HFFc6 (cell line): ENCODE measurements at regions not wholly inside any gene's neighbourhood (a gene's known extent, or its start where the extent isn't known, plus 50 kb on each side); places are given as distances from the start of the nearest gene placed in this dataset.
"Not testable (repeated sequence)": the region's sequence is repeated elsewhere in the genome, so short reads cannot be mapped to it uniquely, and the experiment has no call there.

ENCODE experiments used
- DNase-seq: peaks from one replicate; pipeline ENCODE4 v3.0.0-alpha.2; 2018
- H3K27ac Mint-ChIP-seq: 2 replicates; pipeline ENCODE4 v1.8.0; 2020; ENCODE audit warnings: mild to moderate bottlenecking, mixed read lengths
- H3K27me3 Mint-ChIP-seq: 2 replicates; pipeline ENCODE4 v1.8.0; 2021; ENCODE audit warnings: mild to moderate bottlenecking, moderate library complexity, mixed read lengths; ENCODE audit not compliant: insufficient read depth
- H3K36me3 Mint-ChIP-seq: 2 replicates; pipeline ENCODE4 v1.8.0; 2021; ENCODE audit warnings: low read depth, mixed read lengths
- H3K4me1 Mint-ChIP-seq: 2 replicates; pipeline ENCODE4 v1.8.0; 2020; ENCODE audit warnings: low read depth, mixed read lengths
- H3K4me3 Mint-ChIP-seq: 2 replicates; pipeline ENCODE4 v1.8.0; 2020; ENCODE audit warnings: mild to moderate bottlenecking, moderate library complexity, mixed read lengths
- H3K9me3 Mint-ChIP-seq: 2 replicates; pipeline ENCODE4 v1.8.0; 2020; ENCODE audit warnings: mild to moderate bottlenecking, mixed read lengths
- CTCF ChIP-seq: fragments of 200-600 bp; sonication (generic); IDR thresholded peaks from 2 replicates; pipeline ENCODE4 v1.5.0; 2021; ENCODE audit warnings: antibody characterized with exemption, mild to moderate bottlenecking

GRCh38 chr11:106523171-106523570, 445.7 kb downstream of the AASDHPPT start:
- Mint-ChIP-seq H3K27me3 (peaks cover 3% of the 10 kb centered on the region), H3K9me3 (no peaks in the 10 kb centered on the region), H3K4me3 (no peak overlapping the region), H3K4me1 (no peaks in the 10 kb centered on the region), H3K36me3 (no peaks in the 10 kb centered on the region), H3K27ac (no peak overlapping the region)
- DNase-seq, result no peak
- no peak for TF ChIP-seq CTCF

GRCh38 chr11:106523921-106524320, 446.5 kb downstream of the AASDHPPT start:
- no peak overlapping the region for H3K4me3 Mint-ChIP-seq
- no peaks in the 10 kb centered on the region for H3K9me3 Mint-ChIP-seq
- TF ChIP-seq CTCF, result no peak

GRCh38 chr11:106524436-106524835, 447.0 kb downstream of the AASDHPPT start:
- no peak for TF ChIP-seq CTCF
- Mint-ChIP-seq H3K4me1 (no peaks in the 10 kb centered on the region), H3K27me3 (peaks cover 3% of the 10 kb centered on the region), H3K4me3 (no peak overlapping the region), H3K9me3 (no peaks in the 10 kb centered on the region), H3K36me3 (no peaks in the 10 kb centered on the region), H3K27ac (no peak overlapping the region)
- no peak for DNase-seq

More at GRCh38 chr11:106523921-106524320, 446.5 kb downstream of the AASDHPPT start:
- H3K27ac Mint-ChIP-seq, result no peak overlapping the region
- H3K27me3 Mint-ChIP-seq, result peaks cover 3% of the 10 kb centered on the region
- H3K4me1 Mint-ChIP-seq, result no peaks in the 10 kb centered on the region
- no peaks in the 10 kb centered on the region for H3K36me3 Mint-ChIP-seq
- no peak for DNase-seq

GRCh38 chr11:106531648-106532047, 454.2 kb downstream of the AASDHPPT start:
- H3K36me3 Mint-ChIP-seq, H3K27me3 Mint-ChIP-seq, H3K9me3 Mint-ChIP-seq, H3K4me1 Mint-ChIP-seq, H3K4me3 Mint-ChIP-seq, H3K27ac Mint-ChIP-seq, DNase-seq: not testable (repeated sequence)

GRCh38 chr11:106533046-106533445, 455.6 kb downstream of the AASDHPPT start:
- H3K36me3 Mint-ChIP-seq, result no peaks in the 10 kb centered on the region
- no peak overlapping the region for H3K27ac Mint-ChIP-seq
- H3K4me1 Mint-ChIP-seq, result no peaks in the 10 kb centered on the region
- no peaks in the 10 kb centered on the region for H3K27me3 Mint-ChIP-seq
- no peak for DNase-seq
- TF ChIP-seq CTCF, result no peak
- H3K4me3 Mint-ChIP-seq, result no peak overlapping the region
- no peaks in the 10 kb centered on the region for H3K9me3 Mint-ChIP-seq

- Mint-ChIP-seq H3K4me3 (no peak overlapping the region), H3K9me3 (no peaks in the 10 kb centered on the region), H3K27ac (no peak overlapping the region), H3K4me1 (no peaks in the 10 kb centered on the region), H3K27me3 (no peaks in the 10 kb centered on the region), H3K36me3 (no peaks in the 10 kb centered on the region)
- DNase-seq, result no peak
- TF ChIP-seq CTCF, result no peak
Measured at GRCh38 chr11:106540001-106540400, 462.5 kb downstream of the AASDHPPT start.
